ENCODE measurements at regions not wholly inside any gene's neighbourhood (a gene's known extent, or its start where the extent isn't known, plus 50 kb on each side); places are given as distances from the start of the nearest gene placed in this dataset.

GRCh38 chr1:117681093-117681900 lies 75.4 kb downstream of the TENT5C start:
- Histone ChIP-seq H3K27me3 (ENCODE audit: insufficient read depth, low read depth) (no peaks in the 10 kb centered on the region), H3K9ac (no peak overlapping the region), H3K27ac (no peak overlapping the region), H3K4me2 (no peak overlapping the region), H3K36me3 (ENCODE audit: insufficient read depth) (no peaks in the 10 kb centered on the region), H2AFZ (ENCODE audit: low read depth) (no peak overlapping the region), H3K4me3 (IDR thresholded peaks at IDR 0.05; ENCODE audit: insufficient read depth, low read depth, low read length) (no peak overlapping the region), H3K4me1 (ENCODE audit: low read depth, poor library complexity, severe bottlenecking) (peaks cover 41% of the 10 kb centered on the region), H3K79me2 (ENCODE audit: insufficient read depth, low read depth) (no peaks in the 10 kb centered on the region), H4K20me1 (ENCODE audit: insufficient read depth) (no peaks in the 10 kb centered on the region)
- no peak for TF ChIP-seq CTCF (conservative IDR thresholded peaks at IDR 0.05; ENCODE audit: low read depth, low read length)

- Histone ChIP-seq H2AFZ (ENCODE audit: low read depth) (no peak overlapping the region), H3K79me2 (ENCODE audit: insufficient read depth, low read depth) (no peaks in the 10 kb centered on the region), H3K4me1 (ENCODE audit: low read depth, poor library complexity, severe bottlenecking) (peaks cover 40% of the 10 kb centered on the region), H3K27me3 (ENCODE audit: insufficient read depth, low read depth) (no peaks in the 10 kb centered on the region), H3K36me3 (ENCODE audit: insufficient read depth) (no peaks in the 10 kb centered on the region), H3K4me2 (no peak overlapping the region), H3K27ac (no peak overlapping the region), H3K9ac (no peak overlapping the region), H4K20me1 (ENCODE audit: insufficient read depth) (no peaks in the 10 kb centered on the region), H3K4me3 (IDR thresholded peaks at IDR 0.05; ENCODE audit: insufficient read depth, low read depth, low read length) (no peak overlapping the region)
- no peak for TF ChIP-seq CTCF (conservative IDR thresholded peaks at IDR 0.05; ENCODE audit: low read depth, low read length)
Measured at GRCh38 chr1:117681901-117682250, 76.0 kb downstream of the TENT5C start.

- H3K27ac ChIP-seq: no peak overlapping the region
- no peak overlapping the region for H3K4me2 ChIP-seq
- no peak overlapping the region for H3K4me3 ChIP-seq (IDR thresholded peaks at IDR 0.05; ENCODE audit: insufficient read depth, low read depth, low read length)
- no peak overlapping the region for H3K9ac ChIP-seq
- H3K27me3 ChIP-seq (ENCODE audit: insufficient read depth, low read depth): no peaks in the 10 kb centered on the region
- H3K79me2 ChIP-seq (ENCODE audit: insufficient read depth, low read depth): no peaks in the 10 kb centered on the region
- no peaks in the 10 kb centered on the region for H3K36me3 ChIP-seq (ENCODE audit: insufficient read depth)
- no peak overlapping the region for H2AFZ ChIP-seq (ENCODE audit: low read depth)
- peaks cover 40% of the 10 kb centered on the region for H3K4me1 ChIP-seq (ENCODE audit: low read depth, poor library complexity, severe bottlenecking)
- no peak for TF ChIP-seq CTCF (conservative IDR thresholded peaks at IDR 0.05; ENCODE audit: low read depth, low read length)
- no peaks in the 10 kb centered on the region for H4K20me1 ChIP-seq (ENCODE audit: insufficient read depth)
Measured at GRCh38 chr1:117682372-117682771, 76.5 kb downstream of the TENT5C start.

- Histone ChIP-seq H2AFZ (ENCODE audit: low read depth) (no peak overlapping the region), H3K4me2 (no peak overlapping the region), H3K4me1 (ENCODE audit: low read depth, poor library complexity, severe bottlenecking) (peaks cover 41% of the 10 kb centered on the region), H3K36me3 (ENCODE audit: insufficient read depth) (no peaks in the 10 kb centered on the region), H3K9ac (no peak overlapping the region), H3K79me2 (ENCODE audit: insufficient read depth, low read depth) (no peaks in the 10 kb centered on the region), H3K27me3 (ENCODE audit: insufficient read depth, low read depth) (no peaks in the 10 kb centered on the region), H3K4me3 (IDR thresholded peaks at IDR 0.05; ENCODE audit: insufficient read depth, low read depth, low read length) (no peak overlapping the region), H4K20me1 (ENCODE audit: insufficient read depth) (no peaks in the 10 kb centered on the region), H3K27ac (no peak overlapping the region)
- TF ChIP-seq CTCF (conservative IDR thresholded peaks at IDR 0.05; ENCODE audit: low read depth, low read length): no peak
Measured at GRCh38 chr1:117683571-117684285, 77.9 kb downstream of the TENT5C start.
